Bone marrow (tissue), 2 donors: ENCODE measurements at regions not wholly inside any gene's neighbourhood (a gene's known extent, or its start where the extent isn't known, plus 50 kb on each side); places are given as distances from the start of the nearest gene placed in this dataset.
"Not testable (repeated sequence)": the region's sequence is repeated elsewhere in the genome, so short reads cannot be mapped to it uniquely, and the experiment has no call there.

Experiments used
- DNase-seq, 2 donors: peaks; one replicate each; lab custom pipeline; 2025; lab: John Stamatoyannopoulos, UW

DNA sequence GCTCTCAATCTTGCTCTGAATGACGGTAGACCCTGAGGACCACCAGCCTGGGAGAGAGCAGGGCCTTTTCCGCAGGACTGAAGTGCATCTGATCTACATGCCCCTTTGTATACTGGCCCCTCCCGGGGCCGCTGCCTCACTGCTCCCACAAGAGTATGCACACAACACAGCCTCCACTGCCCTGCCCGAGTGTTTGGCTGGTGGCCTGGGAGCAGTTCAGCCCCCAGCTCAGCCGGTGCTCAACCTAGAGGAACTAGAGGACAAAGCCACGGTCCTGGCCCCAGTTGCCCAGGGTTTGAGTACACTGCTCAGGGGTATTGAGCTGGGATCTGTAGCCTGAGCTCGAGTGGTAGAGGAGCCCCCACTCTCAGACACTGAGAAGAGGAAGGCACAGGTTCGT is 118.9 kb upstream of the CAB39 start:
- no peak for DNase-seq

DNA sequence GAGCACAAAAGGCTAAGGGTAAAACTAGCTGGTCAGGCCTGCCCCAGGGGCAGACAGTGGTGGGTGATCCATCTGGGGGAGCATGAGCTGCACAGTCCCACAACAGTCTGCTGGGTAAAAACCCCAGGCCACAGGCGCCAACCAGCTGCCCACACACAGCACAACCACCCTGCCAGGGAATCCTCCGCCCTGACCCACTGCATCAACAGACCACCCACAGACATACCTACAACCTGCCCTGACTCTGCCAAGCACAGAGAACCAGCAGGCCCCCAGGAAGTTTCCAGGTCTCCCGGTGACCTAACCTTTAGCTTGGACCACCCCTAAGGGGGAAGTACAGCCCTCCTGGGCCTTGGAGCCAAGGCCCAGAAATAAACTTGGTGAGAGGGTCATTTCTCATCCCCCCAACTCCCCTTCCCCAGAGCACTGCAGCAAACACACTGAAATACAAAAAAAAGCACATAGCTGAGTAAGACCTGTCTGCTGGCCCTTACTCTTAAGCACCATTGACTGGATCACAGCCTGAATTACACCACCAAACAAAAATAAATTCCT is 118.3 kb upstream of the CAB39 start:
- no peak for DNase-seq

DNA sequence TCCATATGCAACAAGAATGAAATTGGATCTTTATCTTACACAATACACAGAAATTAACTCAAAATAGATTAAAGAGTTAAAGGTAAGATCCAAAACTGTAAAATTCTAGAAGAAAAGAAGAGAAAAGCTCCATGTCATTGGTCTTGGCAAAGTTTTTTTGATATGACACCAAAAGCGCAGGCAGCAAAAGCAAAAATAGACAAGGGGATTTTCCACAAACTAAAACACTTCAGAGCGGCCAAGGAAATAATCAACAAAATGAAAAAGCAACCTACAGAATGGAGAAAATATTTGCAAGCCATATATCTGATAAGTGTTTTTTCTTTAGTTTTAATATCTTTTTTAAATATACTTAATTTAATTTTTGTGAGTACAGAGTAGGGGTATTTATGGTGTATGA is 112.8 kb upstream of the CAB39 start:
- no peak for DNase-seq

DNA sequence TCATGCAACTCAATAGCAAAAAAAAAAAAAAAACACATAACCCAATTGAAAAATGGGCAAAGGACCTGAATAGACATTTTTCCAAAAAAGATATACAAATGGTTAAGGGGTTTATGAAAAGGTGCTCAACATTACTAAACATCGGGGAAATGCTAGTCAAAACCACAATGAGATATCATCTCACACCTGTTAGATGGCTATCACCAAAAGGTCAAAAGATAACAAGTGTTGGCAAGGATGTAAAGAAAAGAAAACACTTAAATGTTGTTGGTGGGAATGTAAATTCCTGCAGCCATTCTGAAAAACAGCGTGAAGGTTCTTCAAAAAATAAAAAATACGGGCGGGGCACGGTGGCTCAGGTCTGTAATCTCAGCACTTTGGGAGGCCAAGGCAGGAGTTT is 112.4 kb upstream of the CAB39 start:
- DNase-seq, result no peak

DNA sequence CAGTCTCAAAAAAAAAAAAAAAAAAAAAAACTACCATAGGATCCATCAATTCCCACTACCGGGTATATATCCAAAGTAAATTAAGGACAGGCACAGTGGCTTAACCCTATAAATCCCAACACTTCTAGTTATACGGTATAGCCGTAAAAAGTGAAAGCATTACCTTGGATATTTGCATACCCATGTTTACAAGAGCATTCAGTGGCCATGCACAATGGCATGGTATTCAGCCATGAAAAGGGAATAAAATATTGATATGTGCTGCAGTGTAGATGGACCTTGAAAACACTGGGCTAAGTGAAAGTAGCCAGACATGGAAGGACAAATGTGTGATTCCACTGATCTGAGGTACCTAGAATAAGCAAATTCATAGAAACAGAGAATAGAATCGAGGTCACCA is 111.8 kb upstream of the CAB39 start:
- no peak for DNase-seq

DNA sequence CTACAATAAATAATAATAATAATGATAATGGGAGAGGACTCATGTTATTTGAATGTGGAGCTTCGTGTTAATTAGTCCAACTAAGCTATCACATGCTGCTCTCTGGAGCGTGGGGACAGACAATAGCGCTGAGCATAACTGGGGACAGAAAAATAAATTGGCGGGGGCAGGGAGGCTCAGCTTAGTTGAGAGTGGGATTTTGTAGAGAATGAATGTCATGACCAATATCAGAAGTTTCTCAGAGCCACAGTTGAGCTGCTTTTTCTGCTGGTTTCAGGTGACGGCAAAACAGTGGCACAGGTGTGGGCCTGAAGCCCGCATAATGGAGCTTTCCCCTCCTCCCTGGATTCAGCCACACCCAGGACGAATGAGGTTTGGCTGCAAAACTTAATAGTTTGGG is 111.1 kb upstream of the CAB39 start:
- no peak for DNase-seq

DNA sequence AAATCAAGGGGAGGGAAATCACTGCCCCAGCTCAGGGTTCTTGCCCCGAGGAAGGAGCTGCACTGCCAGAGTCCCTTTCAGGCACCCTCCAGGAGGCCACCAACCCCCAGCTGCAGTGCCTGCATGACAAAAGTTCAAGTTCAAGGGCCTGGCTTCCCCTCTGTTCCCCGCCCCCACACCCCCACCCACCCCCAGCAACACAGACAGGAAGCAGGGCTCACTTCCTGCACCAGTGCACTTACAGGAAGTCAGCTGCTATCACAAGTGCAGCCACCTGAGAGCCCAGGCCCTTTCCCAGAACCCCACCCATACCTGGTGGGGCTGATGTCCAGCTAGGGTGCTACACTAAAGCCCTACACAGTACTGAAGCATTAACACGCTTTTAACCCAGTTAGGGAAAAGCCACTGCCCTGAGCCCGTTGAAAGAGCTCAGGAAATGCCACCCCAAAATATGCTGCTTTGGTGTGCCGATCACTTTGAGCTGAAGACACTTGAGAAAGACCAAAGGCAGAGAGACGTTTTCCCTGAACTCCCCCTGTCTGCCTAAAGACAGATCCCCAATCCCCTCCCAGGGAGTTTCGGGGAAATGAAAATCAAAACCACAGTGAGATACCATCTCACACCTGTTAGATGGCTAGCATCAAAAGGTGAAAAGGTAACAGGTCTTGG is 109.9 kb upstream of the CAB39 start:
- no peak for DNase-seq

DNA sequence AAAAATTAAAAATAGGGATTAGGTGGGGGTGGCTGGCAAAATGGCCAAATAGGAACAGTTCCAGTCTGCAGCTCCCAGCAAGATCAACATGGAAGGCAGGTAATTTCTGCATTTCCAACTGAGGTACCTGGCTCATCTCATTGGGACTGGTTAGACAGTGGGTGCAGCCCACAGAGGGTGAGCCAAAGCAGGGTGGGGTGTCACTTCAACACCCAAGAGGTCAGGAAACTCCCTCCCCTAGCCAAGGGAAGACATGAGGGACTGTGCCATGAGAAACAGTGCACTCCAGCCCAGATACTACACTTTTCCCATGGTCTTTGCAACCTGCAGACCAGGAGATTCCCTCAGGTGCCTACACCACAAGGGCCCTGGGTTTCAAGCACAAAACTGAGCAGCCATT is 109.3 kb upstream of the CAB39 start:
- not testable (repeated sequence) for DNase-seq

DNA sequence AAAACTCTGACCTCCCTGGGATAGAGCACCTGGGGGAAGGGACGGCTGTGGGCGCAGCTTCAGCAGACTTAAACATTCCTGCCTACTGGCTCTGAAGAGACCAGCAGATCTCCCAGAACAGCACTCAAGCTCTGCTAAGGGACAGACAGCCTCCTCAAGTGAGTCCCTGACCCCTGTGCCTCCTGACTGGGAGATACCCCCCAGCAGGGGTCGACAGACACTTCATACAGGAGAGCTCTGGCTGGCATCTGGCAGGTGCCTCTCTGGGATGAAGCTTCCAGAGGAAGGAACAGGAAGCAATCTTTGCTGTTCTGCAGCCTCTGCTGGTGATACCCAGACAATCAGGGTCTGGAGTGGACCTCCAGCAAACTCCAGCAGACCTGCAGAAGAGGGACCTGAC is 108.5 kb upstream of the CAB39 start:
- DNase-seq, result not testable (repeated sequence)

DNA sequence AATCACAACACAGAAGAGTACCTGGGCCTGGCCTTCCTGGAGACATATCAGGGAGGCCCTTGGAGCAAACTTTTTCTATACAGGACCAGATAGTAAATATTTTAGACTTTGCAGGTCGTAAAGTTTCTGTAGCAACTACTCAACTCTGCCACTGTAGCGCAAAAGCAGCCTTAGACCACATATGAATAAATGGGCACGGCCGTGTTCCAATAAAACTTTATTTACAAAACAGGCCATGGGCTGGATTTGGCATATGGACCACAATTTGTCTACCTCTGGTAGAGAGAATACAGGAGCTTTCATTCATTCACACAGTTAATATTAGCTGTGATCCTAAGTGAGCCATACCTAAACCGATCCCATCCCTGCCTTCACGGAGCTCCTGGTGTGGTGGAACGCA is 98.6 kb upstream of the CAB39 start:
- DNase-seq, result no peak

DNA sequence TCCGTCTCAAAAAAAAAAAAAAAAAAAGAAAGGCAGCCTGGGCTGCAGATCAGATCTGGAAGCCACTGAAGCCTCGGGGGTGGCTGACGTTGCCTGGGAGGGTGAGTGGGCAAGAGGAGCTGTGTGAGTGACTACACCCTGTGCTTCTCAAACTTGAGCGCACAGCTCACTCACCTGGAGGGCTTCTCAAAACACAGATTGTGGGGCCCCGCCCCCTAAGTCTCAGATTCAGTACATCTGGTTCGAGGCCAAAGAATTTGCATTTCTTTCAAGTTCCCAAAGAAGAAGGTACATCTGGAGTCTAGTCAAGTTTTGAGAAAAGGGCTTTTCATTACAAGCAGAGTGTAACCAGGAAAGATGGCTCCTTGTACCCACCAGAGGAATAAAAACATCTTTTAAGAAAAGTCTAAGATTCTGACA is 97.7 kb upstream of the CAB39 start:
- DNase-seq, result no peak

DNA sequence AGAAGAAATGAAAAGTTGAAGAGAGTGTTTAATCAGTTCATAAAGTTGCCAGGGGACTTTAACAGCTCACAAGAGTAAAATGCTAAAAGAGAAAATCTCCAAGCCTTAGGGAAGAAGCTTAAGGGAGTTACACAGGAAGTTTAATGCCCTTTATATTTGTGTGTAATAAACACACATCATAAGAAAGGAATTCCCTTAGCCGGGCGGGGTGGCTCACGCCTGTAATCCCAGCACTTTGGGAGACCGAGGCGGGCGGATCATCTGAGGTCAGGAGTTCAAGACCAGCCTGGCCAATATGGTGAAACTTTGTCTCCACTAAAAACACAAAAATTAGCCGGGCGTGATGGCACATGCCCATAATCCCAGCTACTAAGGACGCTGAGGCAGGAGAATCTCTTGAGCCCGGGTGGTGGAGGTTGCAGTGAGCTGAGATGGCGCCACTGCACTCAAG is 95.4 kb upstream of the CAB39 start:
- not testable (repeated sequence) for DNase-seq

DNA sequence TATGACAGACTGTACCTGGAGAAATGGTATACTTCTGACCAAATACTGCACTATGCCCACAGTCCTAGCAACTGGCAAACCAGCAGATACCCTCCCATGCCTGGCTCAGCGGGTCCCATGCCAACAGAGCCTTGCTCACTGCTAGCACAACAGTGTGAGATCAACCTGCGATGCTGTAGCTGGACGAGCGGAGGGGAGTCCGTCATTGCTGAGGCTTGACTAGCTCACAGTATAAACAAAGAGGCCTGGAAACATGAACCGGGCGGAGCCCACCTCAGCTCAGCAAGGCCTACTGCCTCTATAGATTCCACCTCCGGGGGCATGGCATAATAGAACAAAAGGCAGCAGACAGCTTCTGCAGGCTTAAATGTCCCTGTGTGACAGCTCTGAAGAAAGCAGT is 93.2 kb upstream of the CAB39 start:
- DNase-seq, result no peak

DNA sequence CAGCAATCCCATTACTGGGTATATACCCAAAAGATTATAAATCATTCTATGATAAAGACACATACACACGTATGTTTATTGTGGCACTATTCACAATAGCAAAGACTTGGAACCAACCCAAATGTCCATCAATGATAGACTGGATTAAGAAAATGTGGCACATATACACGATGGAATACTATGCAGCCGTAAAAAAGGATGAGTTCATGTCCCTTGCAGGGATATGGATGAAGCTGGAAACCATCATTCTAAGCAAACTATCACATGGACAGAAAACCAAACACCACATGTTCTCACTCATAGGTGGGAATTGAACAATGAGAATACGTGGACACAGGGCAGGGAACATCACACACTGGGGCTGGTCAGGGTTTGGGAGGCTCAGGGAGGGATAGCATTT is 87.4 kb upstream of the CAB39 start:
- not testable (repeated sequence) for DNase-seq

DNA sequence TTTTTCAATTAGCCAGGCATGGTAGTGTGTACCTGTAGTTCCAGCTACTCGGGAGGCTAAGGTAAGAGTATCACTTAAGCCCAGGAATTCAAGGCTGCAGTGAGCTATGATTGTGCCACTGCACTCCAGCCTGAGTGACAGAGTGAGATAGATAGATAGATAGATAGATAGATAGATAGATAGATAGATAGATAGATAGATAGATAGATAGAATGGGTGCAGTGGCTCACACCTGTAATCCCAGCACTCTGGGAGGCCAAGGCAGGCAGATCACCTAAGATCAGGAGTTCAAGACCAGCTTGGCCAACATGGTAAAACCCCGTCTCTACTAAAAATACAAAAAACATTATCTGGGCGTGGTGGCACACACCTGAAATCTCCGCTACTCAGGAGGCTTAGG is 85.6 kb upstream of the CAB39 start:
- not testable (repeated sequence) for DNase-seq

DNA sequence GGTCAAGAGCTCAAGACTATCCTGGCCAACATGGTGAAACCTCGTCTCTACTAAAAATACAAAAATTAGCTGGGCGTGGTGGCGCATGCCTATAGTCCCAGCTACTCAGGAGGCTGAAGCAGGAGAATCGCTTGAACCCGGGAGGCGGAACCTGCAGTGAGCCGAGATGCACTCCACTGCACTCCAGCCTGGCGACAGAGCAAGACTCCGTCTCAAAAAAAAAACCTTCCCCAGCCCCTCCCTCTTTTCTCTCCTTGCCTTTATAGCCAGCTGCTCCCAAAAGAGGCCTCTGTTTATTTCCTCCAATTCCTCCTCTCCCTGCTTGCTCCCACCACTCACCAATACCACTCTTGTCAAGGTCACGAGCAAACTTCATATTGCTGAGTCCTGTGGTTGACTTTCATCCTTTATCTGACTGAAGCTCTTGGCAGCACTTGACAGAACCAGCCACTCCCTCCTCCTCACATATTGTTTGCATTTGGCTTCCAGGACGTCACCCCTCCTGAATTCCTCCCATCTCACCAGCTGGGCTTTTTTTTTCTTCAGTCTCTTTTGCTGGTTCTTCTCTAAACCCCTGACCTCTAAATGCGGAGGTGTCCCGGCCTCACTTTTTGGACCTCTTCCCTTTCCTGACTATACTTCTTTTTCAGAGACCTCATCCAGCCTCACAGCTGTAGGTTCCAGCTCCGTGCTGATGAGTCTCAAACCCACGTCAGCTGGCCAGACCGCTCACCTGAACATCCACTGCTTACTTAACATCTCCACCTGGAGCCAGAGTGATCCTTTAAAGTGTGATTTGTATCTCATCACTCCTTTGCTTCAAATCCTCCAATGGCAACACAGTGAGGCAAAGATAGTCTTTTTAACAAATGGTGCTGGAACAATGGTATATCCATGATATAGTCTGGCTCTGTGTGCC is 84.6 kb upstream of the CAB39 start:
- DNase-seq, result no peak

DNA sequence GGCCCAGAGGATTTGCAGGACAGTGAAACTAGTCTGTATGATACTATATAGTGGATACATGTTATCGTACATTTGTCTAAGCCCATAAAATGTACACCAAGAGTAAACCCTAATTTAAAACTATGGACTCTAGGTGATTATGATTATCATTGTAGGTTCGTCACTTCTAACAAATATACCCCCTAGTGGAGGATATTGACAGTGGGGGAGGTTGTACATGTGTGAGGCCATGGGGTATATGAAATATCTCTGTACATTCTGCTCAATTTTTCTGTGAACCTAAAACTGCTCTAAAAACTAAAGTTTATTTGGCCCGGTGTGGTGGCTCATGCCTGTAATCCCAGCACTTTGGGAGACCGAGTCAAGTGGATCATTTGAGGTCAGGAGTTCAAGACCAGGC is 81.2 kb upstream of the CAB39 start:
- DNase-seq, result no peak

DNA sequence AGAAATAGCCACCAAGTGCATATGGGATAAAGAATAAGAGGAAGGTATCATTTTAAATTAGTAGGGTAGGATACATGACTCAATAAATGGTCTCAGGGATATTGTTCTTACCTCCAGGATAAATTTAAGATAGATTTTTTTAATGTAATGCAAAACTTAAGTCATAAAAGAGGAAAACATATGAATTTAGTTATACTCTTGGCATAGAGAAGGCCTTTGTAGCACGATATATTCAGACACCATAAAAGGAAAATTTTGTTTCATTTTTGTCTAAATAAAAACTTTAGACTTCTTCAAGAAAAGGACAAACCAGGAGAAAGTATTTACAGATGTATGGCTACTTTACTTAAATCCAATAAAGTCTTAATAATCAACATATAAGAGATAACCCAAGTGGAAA is 78.5 kb upstream of the CAB39 start:
- no peak for DNase-seq

DNA sequence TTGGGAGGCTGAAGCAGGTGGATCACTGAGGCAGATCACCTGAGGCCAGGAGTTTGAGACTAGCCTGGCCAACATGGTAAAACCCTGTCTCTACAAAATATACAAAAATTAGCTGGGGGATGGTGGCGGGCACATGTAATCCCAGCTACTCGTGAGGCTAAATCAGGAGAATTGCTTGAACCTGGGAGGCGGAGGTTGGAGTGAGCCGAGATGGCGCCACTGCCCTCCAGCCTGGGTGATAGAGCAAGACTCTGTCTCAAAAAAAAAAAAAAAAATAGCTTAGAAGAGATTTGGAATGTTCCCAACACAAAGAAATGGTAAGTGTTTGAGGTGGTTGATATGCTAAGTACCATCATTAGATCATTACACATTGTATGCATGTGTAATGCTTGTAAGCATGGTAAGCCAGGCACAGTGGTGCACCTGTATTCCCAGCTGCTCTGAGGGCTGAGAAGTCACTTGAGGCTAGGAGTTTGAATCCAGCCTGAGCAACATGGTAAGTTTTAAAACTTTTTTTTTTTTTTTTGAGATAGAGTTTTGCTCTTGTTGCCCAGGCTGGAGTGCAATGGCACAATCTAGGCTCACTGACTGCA is 77.8 kb upstream of the CAB39 start:
- not testable (repeated sequence) for DNase-seq

DNA sequence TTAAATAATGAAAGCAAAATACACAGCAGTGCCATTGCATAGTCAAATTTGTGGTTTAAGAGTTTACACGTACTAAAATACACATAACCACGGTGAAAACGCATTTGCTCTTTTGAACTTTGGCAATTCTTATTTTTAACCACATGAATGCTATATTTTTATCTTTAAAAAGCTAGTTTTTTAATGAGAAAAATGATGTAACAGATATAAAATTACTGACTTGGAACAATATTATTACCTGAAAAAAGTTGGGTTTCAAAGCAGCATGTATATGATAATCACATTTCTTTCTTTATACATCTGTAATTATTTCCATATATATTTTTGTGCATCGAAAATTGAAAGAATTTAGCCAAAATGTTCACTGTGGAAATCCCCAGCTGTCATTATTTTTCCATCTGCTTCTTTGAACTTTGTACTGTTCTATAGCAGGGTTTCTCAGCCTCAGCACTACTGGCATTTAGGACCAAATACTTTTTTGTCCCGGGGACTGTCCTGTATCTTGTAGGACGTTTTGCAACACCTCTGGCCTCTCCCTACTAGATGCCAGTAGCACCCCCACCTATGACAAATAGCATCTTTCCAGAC is 75.9 kb upstream of the CAB39 start:
- DNase-seq, result no peak

DNA sequence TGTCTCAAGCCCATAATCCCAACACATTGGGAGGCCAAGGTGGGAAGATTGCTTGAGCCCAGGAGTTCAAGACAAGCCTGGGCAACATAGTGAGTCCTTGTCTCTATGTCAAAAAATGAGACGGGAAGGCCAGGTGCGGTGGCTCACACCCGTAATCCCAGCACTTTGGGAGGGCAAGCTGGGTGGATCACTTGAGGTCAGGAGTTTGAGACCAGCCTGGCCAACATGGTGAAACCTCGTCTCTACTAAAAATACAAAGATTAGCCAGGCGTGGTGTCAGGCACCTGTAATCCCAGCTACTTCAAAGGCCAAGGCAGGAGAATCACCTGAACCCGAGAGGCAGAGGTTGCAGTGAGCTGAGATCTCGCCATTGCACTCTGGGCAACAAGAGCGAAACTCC is 75.2 kb upstream of the CAB39 start:
- DNase-seq, result not testable (repeated sequence)

DNA sequence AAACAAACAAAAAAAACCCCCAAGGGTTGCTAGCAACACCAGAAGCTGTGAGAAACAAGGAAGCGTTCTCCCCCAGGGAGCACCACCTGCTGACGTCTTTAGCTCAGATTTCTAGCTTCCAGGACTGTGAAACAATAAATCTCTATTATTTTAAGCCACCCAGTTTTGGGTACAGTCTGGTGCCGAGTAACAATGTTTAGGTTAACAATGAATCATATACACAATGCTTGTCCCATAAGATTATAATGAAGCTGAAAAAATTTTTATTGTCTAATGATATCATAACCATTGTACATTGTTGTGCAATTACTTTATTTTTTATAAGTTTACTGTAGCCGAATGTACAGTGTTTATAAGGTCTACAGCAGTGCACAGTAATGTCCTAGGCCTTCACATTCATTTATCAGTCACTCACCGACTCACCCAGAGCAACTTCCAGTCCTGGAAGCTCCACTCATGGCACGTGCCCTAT is 72.1 kb upstream of the CAB39 start:
- no peak for DNase-seq
